IMR-90 (cell line): ENCODE measurements at regions not wholly inside any gene's neighbourhood (a gene's known extent, or its start where the extent isn't known, plus 50 kb on each side); places are given as distances from the start of the nearest gene placed in this dataset.
A peak's percentile ranks its signal among the peaks of the same experiment; 100 is the strongest.
"Not testable (repeated sequence)": the region's sequence is repeated elsewhere in the genome, so short reads cannot be mapped to it uniquely, and the experiment has no call there.

Experiments
- ATAC-seq: fragments of 200-7000 bp; cut with Tn5 transposase; 2 replicates; pipeline ENCODE4 v1.9.1; 2020; ENCODE audit warnings: low read depth, mild to moderate bottlenecking, moderate library complexity
- BruUV-seq: library from RNA; stranded (reverse); fragments of 400-500 nt; replicated peaks from 2 replicates; lab custom pipeline; 2021; lab: Mats Ljungman, UMichigan
- CTCF ChIA-PET: fragments of 300-600 bp; formaldehyde crosslinking; extraction: SDS; loops from one replicate; lab custom pipeline; 2021; ENCODE audit warnings: antibody characterized with exemption; lab: Yijun Ruan, JAX
- POLR2A ChIA-PET: fragments of 300-600 bp; sonication (Branson Sonifier 250); formaldehyde crosslinking; loops from one replicate; lab custom pipeline; 2022; ENCODE audit warnings: antibody characterized with exemption; ENCODE audit not compliant: unreplicated experiment; lab: Charles Lee
- DNase-seq: peaks from one replicate; pipeline ENCODE4 v3.0.0; 2013
- H2AFZ ChIP-seq: replicated peaks from 2 replicates; pipeline ENCODE3; 2013; ENCODE audit warnings: low read length, mild to moderate bottlenecking; ENCODE audit not compliant: poor library complexity
- H2AK5ac ChIP-seq: 2 replicates; pipeline ENCODE4 v1.6.1; 2013; ENCODE audit warnings: low read depth, low read length, inconsistent platforms
- H2AK9ac ChIP-seq: replicated peaks from 2 replicates; pipeline ENCODE3; 2013; ENCODE audit warnings: mild to moderate bottlenecking, low read depth, low read length, moderate library complexity; ENCODE audit not compliant: poor library complexity
- H2BK120ac ChIP-seq: 2 replicates; pipeline ENCODE4 v1.6.1; 2013; ENCODE audit warnings: low read depth, low read length, inconsistent platforms
- H2BK15ac ChIP-seq: 3 replicates; pipeline ENCODE4 v1.6.1; 2013; ENCODE audit warnings: low read depth, low read length, inconsistent platforms
- H2BK20ac ChIP-seq: 2 replicates; pipeline ENCODE4 v1.6.1; 2013; ENCODE audit warnings: low read depth, mild to moderate bottlenecking, inconsistent platforms, low read length, moderate library complexity
- H2BK5ac ChIP-seq: 2 replicates; pipeline ENCODE4 v1.6.1; 2013; ENCODE audit warnings: mild to moderate bottlenecking, low read depth, low read length, inconsistent platforms; ENCODE audit not compliant: poor library complexity, severe bottlenecking
- H3K14ac ChIP-seq: replicated peaks from 2 replicates; pipeline ENCODE4 v1.6.1; 2013; ENCODE audit warnings: low read depth, low read length, inconsistent platforms
- H3K18ac ChIP-seq: 2 replicates; pipeline ENCODE4 v1.6.1; 2013; ENCODE audit warnings: low read depth, low read length, control low read depth
- H3K23ac ChIP-seq: 2 replicates; pipeline ENCODE4 v1.6.1; 2013; ENCODE audit warnings: low read depth, low read length, inconsistent platforms
- H3K27ac ChIP-seq: 2 replicates; pipeline ENCODE4 v1.5.1; 2013; ENCODE audit warnings: mild to moderate bottlenecking, control low read depth, low read length; ENCODE audit not compliant: insufficient read depth
- H3K27me3 ChIP-seq: 2 replicates; pipeline ENCODE4 v1.6.1; 2013; ENCODE audit warnings: low read length; ENCODE audit not compliant: control insufficient read depth, insufficient read depth
- H3K36me3 ChIP-seq: 2 replicates; pipeline ENCODE4 v1.6.1; 2013; ENCODE audit warnings: low read length, mixed read lengths; ENCODE audit not compliant: control insufficient read depth, insufficient read depth
- H3K4ac ChIP-seq: 2 replicates; pipeline ENCODE4 v1.6.1; 2013; ENCODE audit warnings: low read depth, low read length, inconsistent platforms
- H3K4me1 ChIP-seq: 2 replicates; pipeline ENCODE4 v1.6.1; 2013; ENCODE audit warnings: low read length, mixed read lengths; ENCODE audit not compliant: control insufficient read depth, insufficient read depth
- H3K4me2 ChIP-seq: 2 replicates; pipeline ENCODE4 v1.6.1; 2013; ENCODE audit warnings: low read depth, mild to moderate bottlenecking, control low read depth, low read length, moderate library complexity
- H3K4me3 ChIP-seq: 2 replicates; pipeline ENCODE4 v1.5.1; 2013; ENCODE audit warnings: low read depth, mild to moderate bottlenecking, control low read depth, low read length, moderate library complexity; ENCODE audit not compliant: insufficient read depth
- H3K56ac ChIP-seq: 2 replicates; pipeline ENCODE4 v1.6.1; 2013; ENCODE audit warnings: low read length, inconsistent platforms; ENCODE audit not compliant: insufficient read depth; ENCODE audit errors: extremely low read depth
- H3K79me1 ChIP-seq, 2 experiments: 2 replicates each; pipeline ENCODE4 v1.6.1; 2013; ENCODE audit warnings: low read length in 2 of 2, inconsistent platforms in 1 of 2, low read depth in 1 of 2
- H3K9ac ChIP-seq: 2 replicates; pipeline ENCODE4 v1.6.1; 2013; ENCODE audit warnings: low read depth, low read length, control low read depth
- H3K9me1 ChIP-seq: 2 replicates; pipeline ENCODE4 v1.6.1; 2013; ENCODE audit warnings: low read length, inconsistent platforms; ENCODE audit not compliant: insufficient read depth
- H3K9me3 ChIP-seq: 2 replicates; pipeline ENCODE4 v1.6.1; 2013; ENCODE audit warnings: low read length; ENCODE audit not compliant: control insufficient read depth, insufficient read depth
- H4K20me1 ChIP-seq: 2 replicates; pipeline ENCODE4 v1.6.1; 2013; ENCODE audit warnings: low read length, inconsistent platforms; ENCODE audit not compliant: insufficient read depth
- H4K5ac ChIP-seq: 2 replicates; pipeline ENCODE4 v1.6.1; 2013; ENCODE audit warnings: mild to moderate bottlenecking, low read depth, low read length, control low read depth
- H4K8ac ChIP-seq, 2 experiments: 2 replicates each; pipeline ENCODE4 v1.6.1; 2013; ENCODE audit warnings: low read depth in 2 of 2, low read length in 2 of 2, control low read depth in 1 of 2, inconsistent platforms in 1 of 2
- H4K91ac ChIP-seq: 2 replicates; pipeline ENCODE4 v1.6.1; 2013; ENCODE audit warnings: low read depth, low read length, inconsistent platforms; ENCODE audit not compliant: insufficient read depth
- CEBPB ChIP-seq: IDR thresholded peaks from 2 replicates; pipeline ENCODE4 v1.6.1; 2012; ENCODE audit warnings: low read depth, low read length, improper control_type of control experiment
- MAZ ChIP-seq: IDR thresholded peaks from 2 replicates; pipeline ENCODE4 v1.6.1; 2012; ENCODE audit warnings: low read depth, mild to moderate bottlenecking, low read length, improper control_type of control experiment, moderate library complexity, borderline replicate concordance
- WGBS, 2 experiments: methylation state at CpG; one replicate each; pipeline versions ENCODE4 v1.1.5 to v1.1.7; 2013; ENCODE audit warnings: missing lambda C conversion rate in 2 of 2; ENCODE audit not compliant: insufficient read length in 1 of 2; ENCODE audit errors: extremely low coverage in 2 of 2; 5-methylcytosine and 5-hydroxymethylcytosine counted together
- dilution Hi-C: fragments of 300-500 bp; cut with HindIII; formaldehyde crosslinking; loops from one replicate; pipeline ENCODE4 v1.14.3; 2018; ENCODE audit warnings: low sequenced_read_pairs; ENCODE audit not compliant: unreplicated experiment
- in situ Hi-C: fragments of 300-500 bp; cut with MboI; formaldehyde crosslinking; loops from 3 replicates; pipeline ENCODE4 v1.14.3; 2019; ENCODE audit warnings: low sequenced_read_pairs, inconsistent platforms, mixed read lengths
- intact Hi-C: fragments of 100-400 bp; cut with micrococcal nuclease; formaldehyde crosslinking; loops from 2 replicates; pipeline ENCODE4 v1.10.0; 2022

GRCh38 chr4:1581164-1581894 is 102.8 kb downstream of the FAM53A start:
- H2AFZ ChIP-seq, H3K4ac ChIP-seq, H4K5ac ChIP-seq, H3K4me1 ChIP-seq, H3K9me1 ChIP-seq, POLR2A ChIA-PET, H3K79me1 ChIP-seq, H2BK15ac ChIP-seq, H3K27ac ChIP-seq, H3K14ac ChIP-seq, H3K18ac ChIP-seq, H3K4me2 ChIP-seq, H2BK5ac ChIP-seq, H3K9ac ChIP-seq, H2AK9ac ChIP-seq, in situ Hi-C loops, BruUV-seq, H4K8ac ChIP-seq, H3K36me3 ChIP-seq, intact Hi-C loops, H4K91ac ChIP-seq, H3K9me3 ChIP-seq, H2AK5ac ChIP-seq, dilution Hi-C loops, H2BK120ac ChIP-seq, H2BK20ac ChIP-seq, H3K4me3 ChIP-seq, CTCF ChIA-PET, H4K20me1 ChIP-seq, H3K23ac ChIP-seq, H3K56ac ChIP-seq: not testable (repeated sequence)
- ATAC-seq (peak; percentile 64), DNase-seq (peak; percentile 65)
- H3K27me3 ChIP-seq, result peaks cover 12% of the 10 kb centered on the region
- peak; percentile 24; the same call in 1 of the 2 replicates for TF ChIP-seq MAZ
- 0 out of 2 replicates have a peak, but pooled peaks have one; percentile 16 for TF ChIP-seq CEBPB
- WGBS, 2 experiments, result 20% methylated on average over 5 of the region's 15 CpGs; no CpG with 5 or more reads in 1 of the 2 experiments

- ATAC-seq, H3K9me3 ChIP-seq, H3K18ac ChIP-seq, H3K14ac ChIP-seq, POLR2A ChIA-PET, H2BK5ac ChIP-seq, H2AK5ac ChIP-seq, H3K9me1 ChIP-seq, H4K91ac ChIP-seq, H3K9ac ChIP-seq, H4K8ac ChIP-seq, H3K27ac ChIP-seq, DNase-seq, H3K23ac ChIP-seq, H2AK9ac ChIP-seq, H3K4ac ChIP-seq, dilution Hi-C loops, H4K5ac ChIP-seq, H2BK20ac ChIP-seq, H3K36me3 ChIP-seq, intact Hi-C loops, H3K56ac ChIP-seq, CTCF ChIA-PET, H4K20me1 ChIP-seq, H3K4me2 ChIP-seq, H2AFZ ChIP-seq, H3K79me1 ChIP-seq, H3K4me1 ChIP-seq, BruUV-seq, in situ Hi-C loops, H3K4me3 ChIP-seq, H2BK15ac ChIP-seq, H2BK120ac ChIP-seq: not testable (repeated sequence)
- no CpG with 5 or more reads among the region's 16 CpGs for WGBS, 2 experiments
- peaks cover 19% of the 10 kb centered on the region for H3K27me3 ChIP-seq
Measured at GRCh38 chr4:1580692-1581012, 103.5 kb downstream of the FAM53A start.
